MG63 (cell line): ENCODE measurements at regions not wholly inside any gene's neighbourhood (a gene's known extent, or its start where the extent isn't known, plus 50 kb on each side); places are given as distances from the start of the nearest gene placed in this dataset.

Experiments used
- DNase-seq: peaks from one replicate; pipeline ENCODE4 v3.0.0-alpha.2; 2020
- H3K27me3 ChIP-seq: fragments of 250-450 bp; sonication (Bioruptor Pico); 2 replicates; pipeline ENCODE4 v1.5.1; 2020; ENCODE audit warnings: mild to moderate bottlenecking, moderate library complexity
- H3K36me3 ChIP-seq: fragments of 250-450 bp; sonication (Bioruptor Pico); 2 replicates; pipeline ENCODE4 v1.5.1; 2020; ENCODE audit warnings: mild to moderate bottlenecking, moderate library complexity
- H3K4me3 ChIP-seq: fragments of 250-450 bp; sonication (Bioruptor Pico); 2 replicates; pipeline ENCODE4 v1.5.1; 2020; ENCODE audit warnings: mild to moderate bottlenecking, moderate library complexity
- H3K9me3 ChIP-seq: fragments of 250-450 bp; sonication (Bioruptor Pico); 2 replicates; pipeline ENCODE4 v1.5.1; 2020; ENCODE audit warnings: mild to moderate bottlenecking, moderate library complexity

DNA sequence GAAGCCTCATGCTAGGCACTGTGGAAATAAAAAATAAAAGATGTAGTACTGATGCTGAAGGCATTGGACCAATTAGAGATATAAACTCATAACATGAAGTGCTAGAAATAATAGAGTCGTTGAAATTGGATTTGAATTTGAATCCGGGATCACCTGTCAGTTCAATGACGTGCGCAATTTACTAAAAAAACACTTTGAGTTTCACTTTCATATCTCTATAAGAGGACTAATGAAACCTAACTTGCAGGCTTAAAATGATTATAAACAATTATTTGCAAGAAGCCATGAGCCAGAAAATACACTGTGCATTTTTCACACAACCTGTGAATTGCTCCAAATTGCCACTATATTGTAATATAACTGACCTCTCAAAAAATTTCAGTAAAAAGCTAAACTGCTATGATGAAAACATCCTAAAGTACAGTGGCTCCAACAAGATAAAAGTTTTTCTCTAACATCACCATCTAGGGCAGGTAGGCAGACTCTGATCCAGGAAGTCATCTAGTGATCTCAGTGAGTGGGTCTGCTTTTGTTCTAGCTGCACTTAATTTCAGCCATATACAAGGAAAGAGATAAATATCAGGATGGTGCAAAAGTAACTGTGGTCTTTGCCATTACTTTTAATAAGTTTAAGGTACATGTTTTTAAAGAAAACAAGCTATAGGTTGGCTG lies 440.2 kb downstream of the CNTN6 start:
- Histone ChIP-seq H3K36me3 (no peaks in the 10 kb centered on the region), H3K27me3 (no peaks in the 10 kb centered on the region), H3K4me3 (no peak overlapping the region), H3K9me3 (no peaks in the 10 kb centered on the region)
- no peak for DNase-seq

GRCh38 chr3:1533763-1534162 lies 440.9 kb downstream of the CNTN6 start:
- Histone ChIP-seq H3K9me3 (no peaks in the 10 kb centered on the region), H3K4me3 (no peak overlapping the region), H3K27me3 (no peaks in the 10 kb centered on the region), H3K36me3 (no peaks in the 10 kb centered on the region)
- DNase-seq = no peak

DNA sequence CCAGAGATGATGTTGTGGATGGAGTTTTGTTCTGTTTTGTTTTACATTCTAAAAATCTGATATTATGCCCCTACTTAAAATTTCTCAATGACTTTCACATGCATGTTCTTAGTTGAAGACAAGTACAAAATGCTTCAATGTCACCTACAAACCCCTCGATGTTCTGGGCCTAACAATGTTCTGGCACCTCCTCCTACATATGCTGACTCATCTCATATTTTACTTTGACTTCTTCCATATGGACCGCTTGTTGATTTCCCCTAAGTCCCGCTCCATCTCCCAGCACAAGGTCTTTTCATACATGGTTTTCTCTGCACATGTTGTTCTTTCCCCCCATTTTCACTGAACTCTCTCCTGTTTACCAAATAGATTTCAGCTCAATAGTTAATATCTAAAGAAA lies 441.4 kb downstream of the CNTN6 start:
- DNase-seq = no peak
- no peaks in the 10 kb centered on the region for H3K9me3 ChIP-seq
- no peaks in the 10 kb centered on the region for H3K27me3 ChIP-seq
- H3K36me3 ChIP-seq = no peaks in the 10 kb centered on the region
- no peak overlapping the region for H3K4me3 ChIP-seq

DNA sequence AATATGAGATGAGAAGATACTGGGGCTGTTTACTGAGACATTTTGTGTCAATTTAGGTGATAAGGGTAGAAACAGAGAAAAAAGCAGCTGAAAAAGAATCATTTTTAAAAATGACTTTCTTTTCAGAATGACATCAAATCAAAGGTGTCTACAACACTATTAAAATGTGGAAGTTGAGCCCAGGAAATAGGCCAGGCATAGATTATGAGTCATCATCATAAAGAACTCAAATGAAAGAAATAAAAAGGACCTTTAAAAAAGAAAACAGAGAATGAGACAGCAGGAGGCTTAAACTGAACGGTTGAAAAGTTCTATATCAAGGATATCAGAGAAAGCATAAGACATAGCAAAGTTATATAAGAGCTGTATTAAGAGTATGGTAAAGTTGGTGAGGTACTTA lies 442.5 kb downstream of the CNTN6 start:
- Histone ChIP-seq H3K36me3 (no peaks in the 10 kb centered on the region), H3K4me3 (no peak overlapping the region), H3K9me3 (no peaks in the 10 kb centered on the region), H3K27me3 (no peaks in the 10 kb centered on the region)
- no peak for DNase-seq

DNA sequence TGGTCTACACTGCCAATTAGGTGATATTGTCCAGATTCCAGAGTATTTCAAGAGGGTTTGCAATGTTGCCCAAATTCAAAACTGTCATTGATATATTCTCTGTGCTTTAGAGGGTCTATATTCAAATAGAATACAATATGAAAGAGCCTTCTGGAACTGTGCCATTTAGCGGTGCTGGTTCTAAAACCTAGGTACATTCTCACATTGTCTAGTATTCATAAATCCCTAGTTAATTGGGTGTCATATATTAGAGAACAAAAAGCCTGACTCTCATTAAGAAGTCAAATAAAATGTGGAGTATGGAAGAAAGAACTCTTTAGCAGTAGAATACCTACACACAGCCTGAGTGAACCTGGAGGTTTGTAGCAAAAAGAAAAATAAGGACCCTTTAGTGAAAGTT lies 447.9 kb downstream of the CNTN6 start:
- Histone ChIP-seq H3K36me3 (no peaks in the 10 kb centered on the region), H3K9me3 (no peaks in the 10 kb centered on the region), H3K27me3 (no peaks in the 10 kb centered on the region), H3K4me3 (no peak overlapping the region)
- DNase-seq = no peak

DNA sequence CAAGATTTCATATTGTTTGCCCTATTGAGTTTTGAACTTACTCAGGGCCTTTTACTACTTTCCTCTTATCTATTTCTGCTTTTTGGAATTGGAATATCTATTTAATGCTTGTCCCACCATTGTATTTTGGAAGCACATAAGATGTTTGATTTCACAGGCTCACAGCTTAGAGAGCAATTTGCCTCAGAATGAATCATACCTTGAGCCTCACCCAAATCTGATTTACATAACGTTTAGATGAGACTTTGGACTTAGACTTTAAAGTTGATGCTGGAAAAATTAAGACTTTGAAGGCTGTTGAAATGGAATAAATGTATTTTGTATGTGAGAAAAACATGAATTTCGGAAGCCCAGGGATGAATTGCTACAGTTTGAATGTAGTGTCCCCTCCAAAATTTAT lies 458.9 kb downstream of the CNTN6 start:
- no peaks in the 10 kb centered on the region for H3K27me3 ChIP-seq
- no peak overlapping the region for H3K4me3 ChIP-seq
- no peaks in the 10 kb centered on the region for H3K9me3 ChIP-seq
- H3K36me3 ChIP-seq = no peaks in the 10 kb centered on the region
- no peak for DNase-seq

GRCh38 chr3:1552831-1553230 lies 460.0 kb downstream of the CNTN6 start:
- no peaks in the 10 kb centered on the region for H3K36me3 ChIP-seq
- no peaks in the 10 kb centered on the region for H3K9me3 ChIP-seq
- DNase-seq = no peak
- no peaks in the 10 kb centered on the region for H3K27me3 ChIP-seq
- no peak overlapping the region for H3K4me3 ChIP-seq

DNA sequence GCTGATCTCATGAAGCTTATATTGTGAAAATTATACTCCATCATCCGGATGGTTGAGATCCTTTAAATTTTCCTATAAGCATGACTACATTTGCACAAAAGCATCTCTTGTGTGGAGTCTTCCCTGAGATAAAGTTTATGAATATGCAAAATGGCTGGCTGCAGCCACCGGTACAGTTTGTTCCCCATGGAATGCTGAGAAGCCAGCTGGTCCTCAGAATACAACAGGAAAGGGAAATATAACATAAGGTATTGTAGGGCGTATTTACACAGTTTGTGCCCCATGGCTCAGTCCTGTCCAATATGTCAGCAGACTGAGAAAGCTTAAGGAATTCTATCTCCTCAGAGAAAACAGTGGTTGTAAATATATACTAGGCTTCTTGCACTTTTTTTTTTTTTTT lies 468.6 kb downstream of the CNTN6 start:
- DNase-seq = no peak
- H3K9me3 ChIP-seq = no peaks in the 10 kb centered on the region
- H3K27me3 ChIP-seq = no peaks in the 10 kb centered on the region
- H3K36me3 ChIP-seq = no peaks in the 10 kb centered on the region
- no peak overlapping the region for H3K4me3 ChIP-seq

DNA sequence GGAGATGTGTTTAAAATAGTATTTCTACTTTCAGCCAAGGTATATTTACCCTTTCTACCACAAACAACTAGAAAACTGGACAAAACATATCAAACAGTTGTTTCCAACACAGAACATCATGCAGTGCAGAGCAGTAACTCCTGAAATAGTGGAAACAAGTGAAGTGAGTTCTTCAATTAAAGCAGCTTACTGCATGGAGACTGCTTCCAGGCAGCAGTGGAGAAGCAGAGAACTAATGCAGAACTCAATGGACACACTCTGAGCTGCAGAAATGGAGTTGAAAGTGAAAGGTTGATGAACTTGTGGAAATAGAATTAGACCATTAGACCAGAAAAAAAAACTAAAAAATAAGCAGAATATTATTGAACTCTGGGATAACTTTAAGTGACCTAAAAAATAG lies 478.9 kb downstream of the CNTN6 start:
- Histone ChIP-seq H3K27me3 (no peaks in the 10 kb centered on the region), H3K4me3 (no peak overlapping the region), H3K36me3 (no peaks in the 10 kb centered on the region), H3K9me3 (no peaks in the 10 kb centered on the region)
- no peak for DNase-seq

GRCh38 chr3:1576047-1576446 lies 483.2 kb downstream of the CNTN6 start:
- Histone ChIP-seq H3K36me3 (no peaks in the 10 kb centered on the region), H3K9me3 (no peaks in the 10 kb centered on the region), H3K4me3 (no peak overlapping the region), H3K27me3 (no peaks in the 10 kb centered on the region)
- no peak for DNase-seq

GRCh38 chr3:1578124-1578806 lies 485.4 kb downstream of the CNTN6 start:
- Histone ChIP-seq H3K4me3 (no peak overlapping the region), H3K27me3 (no peaks in the 10 kb centered on the region), H3K36me3 (no peaks in the 10 kb centered on the region), H3K9me3 (no peaks in the 10 kb centered on the region)
- DNase-seq = no peak

DNA sequence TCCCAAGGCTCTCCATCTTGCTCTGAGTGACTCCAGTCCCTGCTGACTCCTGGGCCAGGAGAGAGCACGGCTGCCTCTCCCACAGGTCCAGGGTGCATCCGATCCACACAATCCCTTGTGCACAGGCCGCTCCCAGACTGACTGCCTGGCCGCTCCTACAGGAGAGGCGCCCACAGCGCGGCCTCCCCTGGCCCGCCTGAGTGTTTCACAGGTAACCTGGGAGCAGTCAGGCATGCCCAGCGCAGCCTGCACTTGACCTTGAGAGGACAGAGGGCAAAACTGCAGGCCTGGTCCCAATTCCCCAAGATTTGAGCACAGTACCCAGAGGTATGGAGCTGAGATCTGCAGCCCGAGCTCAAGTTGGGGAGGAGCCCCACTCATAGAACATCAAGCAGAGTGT lies 490.2 kb downstream of the CNTN6 start:
- H3K4me3 ChIP-seq = no peak overlapping the region
- no peak for DNase-seq

GRCh38 chr3:1587426-1587825 lies 494.6 kb downstream of the CNTN6 start:
- Histone ChIP-seq H3K9me3 (no peaks in the 10 kb centered on the region), H3K36me3 (no peaks in the 10 kb centered on the region), H3K27me3 (no peaks in the 10 kb centered on the region), H3K4me3 (no peak overlapping the region)
- no peak for DNase-seq

More for the DNA sequence above, 490.2 kb downstream of the CNTN6 start:
- Histone ChIP-seq H3K9me3 (no peaks in the 10 kb centered on the region), H3K36me3 (no peaks in the 10 kb centered on the region), H3K27me3 (no peaks in the 10 kb centered on the region)

- Histone ChIP-seq H3K27me3 (no peaks in the 10 kb centered on the region), H3K9me3 (no peaks in the 10 kb centered on the region), H3K4me3 (no peak overlapping the region), H3K36me3 (no peaks in the 10 kb centered on the region)
- no peak for DNase-seq
These were observed 498.7 kb downstream of the CNTN6 start for GRCh38 chr3:1591327-1592028.

DNA sequence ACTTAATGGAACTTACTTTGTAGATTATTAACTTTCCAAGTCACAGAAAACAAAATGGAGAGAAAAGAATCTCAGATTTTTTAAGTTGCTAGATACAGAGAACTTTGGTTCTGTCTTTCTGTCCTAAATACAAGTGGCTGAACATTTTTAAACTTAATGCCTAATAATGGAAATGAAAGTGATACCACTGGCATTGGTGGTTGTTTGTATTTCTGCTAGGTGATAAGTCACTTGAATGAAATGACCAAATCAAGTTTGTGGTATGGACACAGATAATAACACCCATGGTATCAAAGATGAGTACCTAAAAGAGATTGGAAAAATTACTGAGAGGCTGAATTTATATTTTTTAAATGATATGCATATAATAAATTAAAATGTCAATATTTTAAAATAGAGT lies 502.1 kb downstream of the CNTN6 start:
- Histone ChIP-seq H3K36me3 (no peaks in the 10 kb centered on the region), H3K9me3 (no peaks in the 10 kb centered on the region), H3K4me3 (no peak overlapping the region), H3K27me3 (no peaks in the 10 kb centered on the region)
- DNase-seq = no peak

GRCh38 chr3:1600206-1600605 lies 498.5 kb upstream of the CNTN4 start:
- H3K4me3 ChIP-seq = no peak overlapping the region
- no peaks in the 10 kb centered on the region for H3K36me3 ChIP-seq
- H3K9me3 ChIP-seq = no peaks in the 10 kb centered on the region
- H3K27me3 ChIP-seq = no peaks in the 10 kb centered on the region
- DNase-seq = no peak

DNA sequence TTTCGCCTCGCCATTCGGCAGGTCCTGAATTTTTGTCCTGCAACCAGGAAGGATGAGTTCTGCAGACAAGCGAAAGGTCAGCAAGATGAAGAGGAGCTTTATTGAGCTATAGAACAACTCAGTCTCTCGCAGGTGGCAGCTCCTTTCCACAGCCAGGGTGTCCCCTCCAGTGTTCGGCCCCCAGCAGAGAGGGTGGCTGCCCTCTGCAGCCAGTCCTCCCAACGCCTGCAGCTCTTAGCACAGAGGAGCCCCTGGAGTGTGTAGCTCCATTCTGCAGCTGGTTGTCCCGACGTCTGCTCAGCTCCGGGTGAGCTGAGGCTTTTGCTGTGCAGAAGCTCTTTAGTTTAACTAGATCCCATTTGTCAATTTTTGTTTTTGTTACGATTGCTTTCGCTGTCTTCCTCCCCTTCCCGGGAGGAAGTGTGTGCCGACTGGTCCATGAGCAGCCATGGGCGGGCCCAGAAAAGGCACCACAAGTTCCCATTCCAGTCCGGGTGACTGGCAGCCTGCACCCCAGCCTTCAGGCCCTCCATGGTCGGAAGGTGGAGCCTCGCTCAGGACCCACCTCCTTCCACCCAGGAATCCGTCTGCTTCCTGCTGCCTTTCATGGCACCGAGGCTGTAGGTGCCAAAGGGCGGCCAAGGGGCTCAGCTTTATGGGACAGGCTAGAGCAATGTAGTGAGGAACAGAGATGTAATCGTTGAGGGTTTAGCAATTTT lies 497.8 kb upstream of the CNTN4 start:
- H3K4me3 ChIP-seq = no peak overlapping the region
- no peaks in the 10 kb centered on the region for H3K36me3 ChIP-seq
- H3K27me3 ChIP-seq = no peaks in the 10 kb centered on the region
- no peak for DNase-seq
- no peaks in the 10 kb centered on the region for H3K9me3 ChIP-seq
